Astrocyte of the cerebellum (primary cell): ENCODE measurements at regions not wholly inside any gene's neighbourhood (a gene's known extent, or its start where the extent isn't known, plus 50 kb on each side); places are given as distances from the start of the nearest gene placed in this dataset.
A peak's percentile ranks its signal among the peaks of the same experiment; 100 is the strongest.

Source experiments
- DNase-seq: peaks from one replicate; pipeline ENCODE4 v3.0.0-alpha.2; 2011; ENCODE audit warnings: low read depth
- H3K4me3 ChIP-seq: 2 replicates; pipeline ENCODE4 v1.5.1; 2011; ENCODE audit warnings: mild to moderate bottlenecking, low read depth, low read length, moderate library complexity
- in situ Hi-C: cut with HindIII; loops from 2 replicates; pipeline ENCODE4 v1.10.0; 2017; ENCODE audit warnings: low sequenced_read_pairs
- TF ChIP-seq, protein P1 (sequence below): IDR thresholded peaks from 2 replicates; pipeline ENCODE4 v1.5.1; 2012; ENCODE audit warnings: low read length, low read depth, moderate library complexity, mild to moderate bottlenecking; ENCODE audit errors: missing control alignments

DNA sequence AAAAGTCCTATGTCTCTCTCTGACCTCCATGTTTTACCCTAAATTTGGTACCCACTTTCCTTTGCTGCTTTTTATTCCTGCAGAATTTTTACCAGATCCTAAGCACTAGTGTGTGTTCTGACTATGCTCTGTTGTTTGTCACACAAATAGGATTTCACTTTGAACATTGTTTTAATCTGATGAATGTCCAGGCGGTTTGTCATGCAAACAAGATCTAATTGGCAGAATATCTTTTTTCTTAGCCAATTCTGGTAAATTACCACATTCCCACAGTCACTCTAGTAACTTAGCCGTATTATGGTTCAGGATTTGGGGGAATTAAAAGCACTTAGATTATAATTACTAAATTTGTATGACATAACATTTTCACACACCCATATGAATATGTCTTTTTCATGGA, 557.2 kb upstream of the BOD1L1 start:
- no peak for DNase-seq
- no peak overlapping the region for H3K4me3 ChIP-seq
- TF ChIP-seq, protein P1, sequence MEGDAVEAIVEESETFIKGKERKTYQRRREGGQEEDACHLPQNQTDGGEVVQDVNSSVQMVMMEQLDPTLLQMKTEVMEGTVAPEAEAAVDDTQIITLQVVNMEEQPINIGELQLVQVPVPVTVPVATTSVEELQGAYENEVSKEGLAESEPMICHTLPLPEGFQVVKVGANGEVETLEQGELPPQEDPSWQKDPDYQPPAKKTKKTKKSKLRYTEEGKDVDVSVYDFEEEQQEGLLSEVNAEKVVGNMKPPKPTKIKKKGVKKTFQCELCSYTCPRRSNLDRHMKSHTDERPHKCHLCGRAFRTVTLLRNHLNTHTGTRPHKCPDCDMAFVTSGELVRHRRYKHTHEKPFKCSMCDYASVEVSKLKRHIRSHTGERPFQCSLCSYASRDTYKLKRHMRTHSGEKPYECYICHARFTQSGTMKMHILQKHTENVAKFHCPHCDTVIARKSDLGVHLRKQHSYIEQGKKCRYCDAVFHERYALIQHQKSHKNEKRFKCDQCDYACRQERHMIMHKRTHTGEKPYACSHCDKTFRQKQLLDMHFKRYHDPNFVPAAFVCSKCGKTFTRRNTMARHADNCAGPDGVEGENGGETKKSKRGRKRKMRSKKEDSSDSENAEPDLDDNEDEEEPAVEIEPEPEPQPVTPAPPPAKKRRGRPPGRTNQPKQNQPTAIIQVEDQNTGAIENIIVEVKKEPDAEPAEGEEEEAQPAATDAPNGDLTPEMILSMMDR, result no peak
- in situ Hi-C loops, result loop anchor here (25.0 kb wide), 1 partner anchor 522 kb away; no protein-coding TSS in a partner anchor

DNA sequence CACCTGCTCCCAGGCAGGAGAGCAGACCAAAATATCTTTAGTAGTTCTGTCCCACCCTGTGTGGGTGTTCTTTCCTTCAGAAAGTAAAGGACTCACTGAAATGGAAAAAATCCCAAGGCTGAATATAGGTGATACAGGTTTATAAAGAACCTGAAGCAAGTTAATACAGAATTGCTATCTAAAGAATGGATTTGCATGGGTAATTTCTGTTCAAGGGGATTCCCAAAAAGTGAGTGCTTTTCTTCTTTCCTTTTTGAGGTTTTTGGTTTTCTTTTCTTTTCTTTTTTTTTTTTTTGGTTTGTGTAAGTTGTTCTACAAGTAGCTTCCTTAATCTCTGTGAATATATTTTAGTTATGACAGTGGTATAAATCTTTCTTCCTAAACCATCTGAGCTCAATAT, 560.7 kb upstream of the BOD1L1 start:
- DNase-seq, result no peak
- H3K4me3 ChIP-seq, result no peak overlapping the region
- TF ChIP-seq, protein P1, result no peak
- in situ Hi-C loops, result loop anchor here (25.0 kb wide), 1 partner anchor 526 kb away; no protein-coding TSS in a partner anchor

DNA sequence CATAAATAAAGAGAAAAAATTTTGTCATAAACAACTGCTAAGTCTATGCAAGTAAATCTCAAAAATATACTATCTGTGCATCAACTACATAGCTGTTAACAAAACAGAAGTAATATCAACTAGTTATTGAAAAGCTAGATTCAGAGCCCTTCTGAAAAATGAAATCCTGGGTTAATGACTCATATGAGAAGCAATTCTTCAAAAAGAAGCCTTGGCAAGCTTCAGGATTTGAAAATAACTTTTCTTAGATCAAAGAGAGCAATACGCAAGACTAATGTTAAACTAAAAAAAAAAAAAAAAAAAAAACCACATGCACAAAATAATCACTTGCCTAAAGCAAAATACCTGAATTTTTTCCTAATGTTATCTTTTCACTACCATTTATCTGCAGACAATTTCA, 566.1 kb upstream of the BOD1L1 start:
- in situ Hi-C loops, result loop anchor here (25.0 kb wide), 1 partner anchor 531 kb away; no protein-coding TSS in a partner anchor
- TF ChIP-seq, protein P1, result no peak

DNA sequence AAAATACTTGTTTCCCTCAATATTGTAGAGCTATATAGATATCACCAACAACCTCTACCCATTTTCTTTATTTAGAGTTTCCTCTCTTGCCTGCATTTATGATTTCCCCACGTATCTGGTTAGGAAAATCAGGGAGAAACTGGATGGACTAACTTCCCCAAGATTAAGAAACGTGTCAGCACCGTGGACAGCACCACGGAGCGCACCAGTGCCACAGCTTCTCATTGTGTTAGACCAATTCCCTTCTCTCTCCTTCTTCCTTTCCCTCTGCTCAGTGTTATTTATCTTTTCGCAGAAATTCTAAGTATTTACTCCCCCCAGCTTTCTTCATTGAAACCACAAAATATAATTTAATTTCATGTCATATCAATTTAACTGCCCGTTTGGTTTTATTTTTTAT, 568.6 kb upstream of the BOD1L1 start:
- DNase-seq, result peak; percentile 70
- TF ChIP-seq, protein P1, result no peak
- H3K4me3 ChIP-seq, result no peak overlapping the region
- in situ Hi-C loops, result loop anchor here (25.0 kb wide), 1 partner anchor 534 kb away; no protein-coding TSS in a partner anchor

More for the DNA sequence above, 566.1 kb upstream of the BOD1L1 start:
- DNase-seq, result no peak
- H3K4me3 ChIP-seq, result no peak overlapping the region

DNA sequence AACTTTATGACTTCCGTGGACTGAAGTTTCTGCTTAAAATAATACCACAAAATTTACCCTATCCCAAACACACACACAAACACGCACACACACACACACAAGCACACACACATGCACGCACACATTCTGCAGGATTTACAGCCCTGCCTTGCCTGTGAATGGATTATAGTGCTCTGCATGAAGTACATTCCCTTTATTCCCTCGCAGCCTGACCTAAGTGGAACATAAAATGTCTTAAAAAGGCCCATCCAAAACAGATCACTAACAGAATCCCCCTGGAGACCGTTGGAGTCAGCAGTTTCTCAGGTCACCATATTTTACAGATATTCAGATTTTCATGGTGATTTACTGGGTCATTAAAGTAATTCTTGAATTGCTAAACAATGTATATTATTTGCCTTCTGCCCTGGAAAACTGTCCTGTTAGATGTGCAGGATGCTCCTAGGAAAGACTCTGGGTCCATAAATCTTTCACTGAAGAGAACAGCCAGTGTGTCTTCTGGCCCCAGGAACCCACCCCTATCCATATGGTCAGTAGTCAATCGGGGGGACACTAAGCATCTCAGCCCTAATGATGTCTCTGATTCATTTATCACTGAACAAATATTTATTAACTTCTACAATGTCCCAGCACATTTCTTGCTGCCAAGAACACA, 587.7 kb upstream of the BOD1L1 start:
- in situ Hi-C loops, result no loop called here
- H3K4me3 ChIP-seq, result no peak overlapping the region
- no peak for DNase-seq
- TF ChIP-seq, protein P1, result no peak

DNA sequence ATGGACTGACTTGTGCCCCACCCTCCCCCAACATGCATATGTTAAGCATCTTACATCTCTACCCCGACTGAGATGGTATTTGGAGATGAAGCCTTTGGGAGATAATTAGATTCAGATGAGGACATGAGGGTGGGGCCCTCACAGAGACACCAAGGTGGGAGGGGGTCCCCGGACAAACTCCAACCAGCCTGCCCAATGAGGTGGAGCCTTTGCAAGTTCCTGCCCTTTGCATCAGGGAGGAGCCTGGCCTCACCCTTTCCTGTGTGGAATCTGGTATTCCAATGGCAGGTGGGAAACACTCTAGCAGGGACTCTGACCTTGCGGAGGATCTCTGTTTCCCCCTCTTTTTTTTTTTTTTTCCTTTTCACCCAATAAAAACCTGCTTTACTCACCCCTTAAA, 589.9 kb upstream of the BOD1L1 start:
- TF ChIP-seq, protein P1, result no peak
- in situ Hi-C loops, result no loop called here

More for the DNA sequence above, 589.9 kb upstream of the BOD1L1 start:
- DNase-seq, result no peak
- H3K4me3 ChIP-seq, result no peak overlapping the region
